H9 (cell line): ENCODE measurements at regions not wholly inside any gene's neighbourhood (a gene's known extent, or its start where the extent isn't known, plus 50 kb on each side); places are given as distances from the start of the nearest gene placed in this dataset.

ENCODE experiments used
- DNase-seq: peaks from one replicate; pipeline ENCODE4 v3.0.0-alpha.2; 2017
- H2AFZ ChIP-seq: one replicate; pipeline ENCODE4 v1.6.1; 2013; ENCODE audit warnings: mild to moderate bottlenecking, low read length, control low read depth, moderate library complexity
- H2AK5ac ChIP-seq: 2 replicates; pipeline ENCODE4 v1.6.1; 2013; ENCODE audit warnings: low read length, control low read depth, mixed read lengths; ENCODE audit not compliant: insufficient read length
- H2BK120ac ChIP-seq: one replicate; pipeline ENCODE4 v1.6.1; 2013; ENCODE audit warnings: low read depth, mild to moderate bottlenecking, low read length, control low read depth, inconsistent platforms; ENCODE audit not compliant: poor library complexity, severe bottlenecking
- H2BK12ac ChIP-seq: 2 replicates; pipeline ENCODE4 v1.6.1; 2013; ENCODE audit warnings: low read length, control low read depth, mixed read lengths, low read depth; ENCODE audit not compliant: insufficient read length
- H2BK15ac ChIP-seq: 2 replicates; pipeline ENCODE4 v1.6.1; 2013; ENCODE audit warnings: low read depth, low read length, control low read depth
- H2BK20ac ChIP-seq: one replicate; pipeline ENCODE4 v1.6.1; 2013; ENCODE audit warnings: low read depth, mild to moderate bottlenecking, low read length, control low read depth, inconsistent platforms; ENCODE audit not compliant: poor library complexity, severe bottlenecking
- H2BK5ac ChIP-seq: 2 replicates; pipeline ENCODE4 v1.6.1; 2013; ENCODE audit warnings: low read length, control low read depth, mixed read lengths; ENCODE audit not compliant: insufficient read length
- H3K14ac ChIP-seq: 2 replicates; pipeline ENCODE4 v1.6.1; 2013; ENCODE audit warnings: low read length, control low read depth; ENCODE audit not compliant: insufficient read depth
- H3K18ac ChIP-seq: 2 replicates; pipeline ENCODE4 v1.6.1; 2013; ENCODE audit warnings: low read depth, mild to moderate bottlenecking, mixed read lengths, low read length, control low read depth; ENCODE audit not compliant: insufficient read length
- H3K23ac ChIP-seq: 2 replicates; pipeline ENCODE4 v1.6.1; 2013; ENCODE audit warnings: low read length, control low read depth, mixed read lengths, low read depth; ENCODE audit not compliant: insufficient read length
- H3K23me2 ChIP-seq: 2 replicates; pipeline ENCODE4 v1.6.1; 2013; ENCODE audit warnings: low read depth, mild to moderate bottlenecking, mixed read lengths, low read length, control low read depth; ENCODE audit not compliant: insufficient read length, poor library complexity, severe bottlenecking
- H3K27ac ChIP-seq: 2 replicates; pipeline ENCODE4 v1.5.1; 2013; ENCODE audit warnings: low read length, control low read depth, mixed read lengths, low read depth; ENCODE audit not compliant: insufficient read length
- H3K27me3 ChIP-seq: 2 replicates; pipeline ENCODE4 v1.6.1; 2013; ENCODE audit warnings: low read length, control low read depth, inconsistent platforms; ENCODE audit not compliant: insufficient read depth
- H3K4ac ChIP-seq: 2 replicates; pipeline ENCODE4 v1.6.1; 2013; ENCODE audit warnings: low read depth, mild to moderate bottlenecking, control low read depth, inconsistent platforms, low read length, moderate library complexity
- H3K4me1 ChIP-seq: 2 replicates; pipeline ENCODE4 v1.6.1; 2013; ENCODE audit warnings: low read length, control low read depth, inconsistent platforms; ENCODE audit not compliant: insufficient read depth
- H3K4me2 ChIP-seq: 2 replicates; pipeline ENCODE4 v1.6.1; 2013; ENCODE audit warnings: low read length, control low read depth, mixed read lengths; ENCODE audit not compliant: insufficient read length, insufficient read depth
- H3K56ac ChIP-seq: 2 replicates; pipeline ENCODE4 v1.6.1; 2013; ENCODE audit warnings: low read depth, mild to moderate bottlenecking, mixed read lengths, low read length, control low read depth; ENCODE audit not compliant: insufficient read length
- H3K79me1 ChIP-seq: 2 replicates; pipeline ENCODE4 v1.6.1; 2013; ENCODE audit warnings: low read depth, mild to moderate bottlenecking, moderate library complexity, low read length, control low read depth, inconsistent platforms; ENCODE audit not compliant: insufficient read depth, poor library complexity, severe bottlenecking
- H3K79me2 ChIP-seq: 2 replicates; pipeline ENCODE4 v1.6.1; 2013; ENCODE audit warnings: low read length, control low read depth, inconsistent platforms; ENCODE audit not compliant: insufficient read depth
- H3K9ac ChIP-seq: 2 replicates; pipeline ENCODE4 v1.6.1; 2013; ENCODE audit warnings: low read length, control low read depth, mixed read lengths; ENCODE audit not compliant: insufficient read length; ENCODE audit errors: extremely low read depth
- H3K9me3 ChIP-seq: one replicate; pipeline ENCODE4 v1.6.1; 2013; ENCODE audit warnings: low read depth, low read length, inconsistent platforms; ENCODE audit not compliant: control insufficient read depth
- H3T11ph ChIP-seq: one replicate; pipeline ENCODE4 v1.6.1; 2013; ENCODE audit warnings: mild to moderate bottlenecking, low read length, control low read depth, inconsistent platforms
- H4K20me1 ChIP-seq: one replicate; pipeline ENCODE4 v1.6.1; 2013; ENCODE audit not compliant: control insufficient read depth, insufficient read length, insufficient read depth
- H4K5ac ChIP-seq: 2 replicates; pipeline ENCODE4 v1.6.1; 2013; ENCODE audit warnings: low read depth, mild to moderate bottlenecking, mixed read lengths, low read length, control low read depth; ENCODE audit not compliant: insufficient read length
- H4K8ac ChIP-seq: replicated peaks from 2 replicates; pipeline ENCODE4 v1.6.1; 2013; ENCODE audit warnings: low read length, control low read depth, mixed read lengths, low read depth; ENCODE audit not compliant: insufficient read length
- H4K91ac ChIP-seq: 2 replicates; pipeline ENCODE4 v1.6.1; 2013; ENCODE audit warnings: low read depth, mild to moderate bottlenecking, moderate library complexity, mixed read lengths, low read length, control low read depth; ENCODE audit not compliant: insufficient read length
- H3K27ac Mint-ChIP-seq, 3 experiments: 2 replicates in 2 of 3; 3 replicates in 1 of 3; pipeline ENCODE4 v1.8.0; 2020 to 2021; ENCODE audit warnings: mixed read lengths in 3 of 3, mild to moderate bottlenecking in 1 of 3, moderate library complexity in 1 of 3
- H3K27me3 Mint-ChIP-seq: 2 replicates; pipeline ENCODE4 v1.8.0; 2021; ENCODE audit warnings: low read depth, mild to moderate bottlenecking, moderate library complexity, mixed read lengths
- H3K36me3 Mint-ChIP-seq, 3 experiments: 2 replicates in 2 of 3; 3 replicates in 1 of 3; pipeline ENCODE4 v1.8.0; 2020 to 2021; ENCODE audit warnings: low read depth in 3 of 3, mixed read lengths in 3 of 3; ENCODE audit not compliant: insufficient read depth in 1 of 3
- H3K4me1 Mint-ChIP-seq, 2 experiments: 2 replicates each; pipeline ENCODE4 v1.8.0; 2020; ENCODE audit warnings: mixed read lengths in 2 of 2
- H3K4me3 Mint-ChIP-seq, 2 experiments: 2 replicates in 1 of 2; 3 replicates in 1 of 2; pipeline ENCODE4 v1.8.0; 2020 to 2021; ENCODE audit warnings: mild to moderate bottlenecking in 2 of 2, mixed read lengths in 2 of 2, moderate library complexity in 1 of 2
- H3K9me3 Mint-ChIP-seq, 2 experiments: 2 replicates in 1 of 2; 3 replicates in 1 of 2; pipeline ENCODE4 v1.8.0; 2020; ENCODE audit warnings: mild to moderate bottlenecking in 2 of 2, mixed read lengths in 2 of 2, moderate library complexity in 1 of 2
- CTCF ChIP-seq: fragments of 200-600 bp; sonication (generic); conservative IDR thresholded peaks from 3 replicates; pipeline ENCODE4 v1.8.0; 2021; ENCODE audit warnings: antibody characterized with exemption, mild to moderate bottlenecking
- WGBS: extraction: QIAGEN DNeasy Blood & Tissue Kit; methylation state at CpG from one replicate; pipeline ENCODE4 v1.1.7; 2013; ENCODE audit warnings: missing lambda C conversion rate, low lambda C conversion rate, mixed read lengths; ENCODE audit not compliant: insufficient read length; ENCODE audit errors: extremely low coverage; 5-methylcytosine and 5-hydroxymethylcytosine counted together

GRCh38 chr7:125526958-125527357 is 597.3 kb upstream of the POT1 start:
- no peaks in the 10 kb centered on the region for H4K20me1 ChIP-seq
- no peak overlapping the region for H3K4me2 ChIP-seq
- no peak overlapping the region for H3K23ac ChIP-seq
- H3K18ac ChIP-seq, result no peak overlapping the region
- no peaks in the 10 kb centered on the region for H3K9me3 ChIP-seq
- no peak overlapping the region for H3K27ac ChIP-seq
- no peak overlapping the region for H2BK5ac ChIP-seq
- no peak overlapping the region for H2BK15ac ChIP-seq
- H3T11ph ChIP-seq, result no peak overlapping the region
- no peak overlapping the region for H3K4ac ChIP-seq
- H2BK20ac ChIP-seq, result no peak overlapping the region
- no peak overlapping the region for H2AFZ ChIP-seq
- no peaks in the 10 kb centered on the region for H3K79me2 ChIP-seq
- no peak overlapping the region for H3K56ac ChIP-seq
- no peak overlapping the region for H3K14ac ChIP-seq
- H3K36me3 Mint-ChIP-seq, result no peaks in the 10 kb centered on the region
- H3K4me1 Mint-ChIP-seq, result no peaks in the 10 kb centered on the region
- no peak overlapping the region for H4K91ac ChIP-seq
- WGBS, result no CpG with 5 or more reads among the region's 5 CpGs
- H2AK5ac ChIP-seq, result no peak overlapping the region
- H3K27ac Mint-ChIP-seq, result no peak overlapping the region
- H3K4me1 ChIP-seq, result no peaks in the 10 kb centered on the region
- no peak overlapping the region for H3K9ac ChIP-seq
- no peak for DNase-seq
- no peak overlapping the region for H4K5ac ChIP-seq
- TF ChIP-seq CTCF, result no peak
- no peak overlapping the region for H2BK120ac ChIP-seq
- no peaks in the 10 kb centered on the region for H3K27me3 ChIP-seq
- H3K27me3 Mint-ChIP-seq, result no peaks in the 10 kb centered on the region
- H3K23me2 ChIP-seq, result no peaks in the 10 kb centered on the region
- no peak overlapping the region for H2BK12ac ChIP-seq
- H3K9me3 Mint-ChIP-seq, result no peaks in the 10 kb centered on the region
- no peak overlapping the region for H4K8ac ChIP-seq
- H3K79me1 ChIP-seq, result no peaks in the 10 kb centered on the region
- no peak overlapping the region for H3K4me3 Mint-ChIP-seq
